Central memory CD8-positive, alpha-beta T cell (primary cell): ENCODE measurements at regions not wholly inside any gene's neighbourhood (a gene's known extent, or its start where the extent isn't known, plus 50 kb on each side); places are given as distances from the start of the nearest gene placed in this dataset.

Experiments
- ATAC-seq: fragments of 150-1000 bp; cut with Tn5 transposase; replicated peaks from 2 replicates; pipeline ENCODE4 v1.10.0; 2022; ENCODE audit warnings: mild to moderate bottlenecking, moderate FRiP score, moderate number of reproducible peaks; ENCODE audit not compliant: poor library complexity, severe bottlenecking; ENCODE audit errors: extremely low read depth
- DNase-seq, 2 donors: peaks; one replicate each; pipeline ENCODE4 v3.0.0; 2021; ENCODE audit warnings: low spot score in 2 of 2
- H3K27ac Mint-ChIP-seq: one replicate; pipeline ENCODE4 v1.8.0; 2022; ENCODE audit warnings: low read depth, mild to moderate bottlenecking, moderate library complexity, mixed read lengths
- H3K27me3 Mint-ChIP-seq: one replicate; pipeline ENCODE4 v1.8.0; 2022; ENCODE audit warnings: mixed read lengths
- H3K36me3 Mint-ChIP-seq: one replicate; pipeline ENCODE4 v1.8.0; 2022; ENCODE audit warnings: mild to moderate bottlenecking, moderate library complexity, mixed read lengths; ENCODE audit not compliant: insufficient read depth
- H3K4me1 Mint-ChIP-seq: one replicate; pipeline ENCODE4 v1.8.0; 2022; ENCODE audit warnings: mixed read lengths
- H3K4me3 Mint-ChIP-seq: one replicate; pipeline ENCODE4 v1.8.0; 2022; ENCODE audit warnings: mild to moderate bottlenecking, moderate library complexity, mixed read lengths
- H3K9me3 Mint-ChIP-seq: one replicate; pipeline ENCODE4 v1.8.0; 2022; ENCODE audit warnings: mixed read lengths

GRCh38 chr6:108745664-108746336 lies 102.4 kb upstream of the ARMC2 start:
- ATAC-seq (no peak), DNase-seq (no peak)
- no peak overlapping the region for H3K4me3 Mint-ChIP-seq
- no peaks in the 10 kb centered on the region for H3K4me1 Mint-ChIP-seq
- H3K36me3 Mint-ChIP-seq, result no peaks in the 10 kb centered on the region
- peaks cover 45% of the 10 kb centered on the region for H3K27me3 Mint-ChIP-seq
- H3K9me3 Mint-ChIP-seq, result no peaks in the 10 kb centered on the region
- H3K27ac Mint-ChIP-seq, result no peak overlapping the region

DNA sequence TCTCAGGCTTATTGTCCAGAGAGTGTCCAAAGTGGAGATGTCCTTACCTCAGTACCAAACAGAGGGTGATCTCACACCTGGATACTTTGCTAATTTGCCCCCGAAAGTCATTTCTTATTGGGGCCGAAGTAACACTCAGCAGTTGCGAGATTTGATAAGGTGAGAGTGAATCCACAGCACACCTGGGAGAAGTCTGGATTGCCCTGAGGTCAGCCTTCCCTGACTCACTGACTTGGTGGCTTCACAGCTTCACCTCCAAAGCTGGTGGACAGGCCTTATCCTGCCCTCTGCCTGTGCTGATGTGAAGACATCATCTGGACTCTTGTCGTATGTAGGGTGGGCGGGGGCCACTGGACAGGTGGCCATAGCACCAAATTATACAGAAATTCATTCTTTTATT lies 101.9 kb upstream of the ARMC2 start:
- no peaks in the 10 kb centered on the region for H3K9me3 Mint-ChIP-seq
- H3K27me3 Mint-ChIP-seq, result peaks cover 45% of the 10 kb centered on the region
- H3K4me3 Mint-ChIP-seq, result no peak overlapping the region
- H3K27ac Mint-ChIP-seq, result no peak overlapping the region
- no peak for ATAC-seq
- no peaks in the 10 kb centered on the region for H3K4me1 Mint-ChIP-seq
- no peaks in the 10 kb centered on the region for H3K36me3 Mint-ChIP-seq
- DNase-seq, result no peak

DNA sequence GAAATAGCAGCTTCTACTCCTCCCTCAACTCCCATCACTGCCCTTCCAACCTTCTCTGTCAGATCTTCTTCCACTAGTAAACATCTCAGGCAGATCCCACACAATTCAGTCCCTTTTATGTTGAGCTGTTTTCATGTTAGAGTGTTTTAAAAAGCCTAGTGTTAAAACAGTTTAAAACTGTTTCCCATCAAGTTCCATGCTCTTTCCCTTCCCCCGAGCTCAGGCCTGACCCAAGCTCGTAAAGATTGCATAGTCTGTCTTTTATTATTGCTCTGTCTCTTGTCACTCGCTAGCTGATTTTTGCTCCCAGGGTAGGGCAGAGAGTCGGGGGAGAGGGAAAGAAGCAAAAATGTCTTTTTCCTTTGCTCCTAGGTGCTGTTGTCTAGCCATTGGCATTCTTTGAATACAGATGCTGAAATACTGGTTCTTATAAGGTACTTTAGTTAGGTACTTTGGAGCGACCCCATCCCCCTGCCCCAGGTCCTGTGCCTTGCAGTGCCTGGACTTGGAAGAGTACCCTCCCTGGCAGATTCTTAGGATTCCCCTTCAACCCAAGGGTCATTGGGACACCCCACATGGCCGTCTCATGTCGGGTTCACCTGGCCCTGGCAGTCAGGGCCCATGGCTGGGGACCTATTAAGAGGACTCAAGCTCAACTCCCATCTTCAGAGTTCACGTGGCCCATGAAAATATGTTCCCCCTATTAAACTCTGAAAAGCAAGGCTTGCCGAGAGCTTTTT lies 101.2 kb upstream of the ARMC2 start:
- DNase-seq, result no peak
- no peaks in the 10 kb centered on the region for H3K36me3 Mint-ChIP-seq
- no peak for ATAC-seq
- peaks cover 45% of the 10 kb centered on the region for H3K27me3 Mint-ChIP-seq
- no peak overlapping the region for H3K4me3 Mint-ChIP-seq
- H3K4me1 Mint-ChIP-seq, result no peaks in the 10 kb centered on the region
- no peak overlapping the region for H3K27ac Mint-ChIP-seq
- H3K9me3 Mint-ChIP-seq, result no peaks in the 10 kb centered on the region

- H3K4me3 Mint-ChIP-seq, result no peak overlapping the region
- H3K4me1 Mint-ChIP-seq, result no peaks in the 10 kb centered on the region
- ATAC-seq, result no peak
- DNase-seq, result no peak
- H3K27me3 Mint-ChIP-seq, result peaks cover 44% of the 10 kb centered on the region
- no peak overlapping the region for H3K27ac Mint-ChIP-seq
- no peaks in the 10 kb centered on the region for H3K9me3 Mint-ChIP-seq
- H3K36me3 Mint-ChIP-seq, result no peaks in the 10 kb centered on the region
These were observed 100.2 kb upstream of the ARMC2 start for GRCh38 chr6:108748055-108748454.

- DNase-seq, result no peak
- H3K9me3 Mint-ChIP-seq, result no peaks in the 10 kb centered on the region
These were observed 99.3 kb upstream of the ARMC2 start for GRCh38 chr6:108748959-108749358.

GRCh38 chr6:108750801-108751200 lies 97.4 kb upstream of the ARMC2 start:
- H3K4me1 Mint-ChIP-seq, result no peaks in the 10 kb centered on the region
- DNase-seq (no peak), ATAC-seq (no peak)
- peaks cover 19% of the 10 kb centered on the region for H3K27me3 Mint-ChIP-seq
- H3K27ac Mint-ChIP-seq, result no peak overlapping the region
- no peaks in the 10 kb centered on the region for H3K36me3 Mint-ChIP-seq
- H3K4me3 Mint-ChIP-seq, result no peak overlapping the region
- H3K9me3 Mint-ChIP-seq, result no peaks in the 10 kb centered on the region

More at GRCh38 chr6:108748959-108749358, 99.3 kb upstream of the ARMC2 start:
- H3K4me3 Mint-ChIP-seq, result no peak overlapping the region
- no peak for ATAC-seq
- H3K27ac Mint-ChIP-seq, result no peak overlapping the region
- no peaks in the 10 kb centered on the region for H3K36me3 Mint-ChIP-seq
- peaks cover 35% of the 10 kb centered on the region for H3K27me3 Mint-ChIP-seq
- H3K4me1 Mint-ChIP-seq, result no peaks in the 10 kb centered on the region

DNA sequence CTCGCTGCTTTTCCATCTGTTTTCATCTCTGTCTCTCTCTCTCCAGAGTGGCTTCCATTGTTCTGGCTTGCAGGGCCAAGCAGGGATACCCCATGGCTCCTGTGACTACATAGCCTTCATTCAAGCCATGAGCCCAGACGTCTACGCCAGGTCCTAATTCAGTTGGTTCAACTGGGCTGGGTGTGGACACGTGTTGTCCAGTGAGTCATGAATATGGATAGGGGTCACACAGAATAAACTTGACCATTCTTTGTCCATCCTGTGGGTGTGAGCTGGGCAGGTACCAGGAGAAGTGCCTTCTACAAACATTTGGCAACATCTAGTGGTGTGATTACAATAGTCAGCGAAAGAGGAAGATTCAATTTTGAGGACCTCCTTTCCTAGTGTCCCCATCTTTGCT lies 96.9 kb upstream of the ARMC2 start:
- Mint-ChIP-seq H3K9me3 (no peaks in the 10 kb centered on the region), H3K27me3 (peaks cover 19% of the 10 kb centered on the region), H3K4me3 (no peak overlapping the region), H3K4me1 (no peaks in the 10 kb centered on the region), H3K36me3 (no peaks in the 10 kb centered on the region), H3K27ac (no peak overlapping the region)
- no peak for ATAC-seq
- DNase-seq, result no peak

DNA sequence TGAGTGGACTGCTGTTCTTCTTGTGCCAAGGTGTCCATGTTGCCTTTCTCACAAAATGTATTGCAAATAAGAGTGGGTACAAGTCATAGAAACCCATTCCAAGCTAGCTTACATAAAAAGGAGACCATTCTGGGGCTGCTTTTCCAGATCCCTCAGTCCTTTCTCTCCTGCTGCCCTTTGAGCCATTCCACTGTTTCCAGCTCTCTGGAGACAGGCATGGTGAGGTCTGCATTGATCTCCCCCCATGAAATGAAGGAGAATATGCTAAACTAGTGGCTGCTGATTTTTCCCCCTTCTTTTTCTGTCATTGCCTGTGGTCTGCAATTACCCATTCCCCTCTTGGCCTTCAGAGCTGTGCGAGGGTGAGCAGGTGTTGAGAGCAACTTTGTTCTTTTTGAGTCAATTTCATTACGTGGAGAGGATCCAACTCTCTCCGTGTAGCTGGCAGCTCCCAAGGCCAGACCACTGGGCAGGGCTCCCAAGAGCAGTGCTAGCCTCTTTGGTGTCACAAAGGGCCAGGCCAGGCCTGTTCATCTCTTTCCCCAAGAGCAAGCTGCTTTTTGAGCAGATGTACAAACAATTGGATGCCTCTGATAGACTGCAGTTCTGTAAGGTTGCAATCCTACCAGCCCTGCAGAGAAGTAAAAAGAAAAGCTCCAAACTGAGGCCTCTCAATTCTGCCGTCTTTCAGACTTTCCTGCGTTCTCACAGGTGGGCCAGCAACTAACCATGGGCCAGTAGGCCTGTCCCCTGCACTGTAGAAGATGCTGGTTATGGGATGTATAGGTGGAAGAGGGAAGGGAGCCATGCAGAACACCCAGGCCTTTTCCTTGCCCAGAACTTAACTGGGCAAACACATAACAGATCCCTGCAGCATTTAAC lies 96.1 kb upstream of the ARMC2 start:
- peaks cover 12% of the 10 kb centered on the region for H3K27me3 Mint-ChIP-seq
- no peaks in the 10 kb centered on the region for H3K36me3 Mint-ChIP-seq
- no peak overlapping the region for H3K27ac Mint-ChIP-seq
- ATAC-seq (no peak), DNase-seq (no peak)
- no peaks in the 10 kb centered on the region for H3K4me1 Mint-ChIP-seq
- no peak overlapping the region for H3K4me3 Mint-ChIP-seq
- no peaks in the 10 kb centered on the region for H3K9me3 Mint-ChIP-seq

DNA sequence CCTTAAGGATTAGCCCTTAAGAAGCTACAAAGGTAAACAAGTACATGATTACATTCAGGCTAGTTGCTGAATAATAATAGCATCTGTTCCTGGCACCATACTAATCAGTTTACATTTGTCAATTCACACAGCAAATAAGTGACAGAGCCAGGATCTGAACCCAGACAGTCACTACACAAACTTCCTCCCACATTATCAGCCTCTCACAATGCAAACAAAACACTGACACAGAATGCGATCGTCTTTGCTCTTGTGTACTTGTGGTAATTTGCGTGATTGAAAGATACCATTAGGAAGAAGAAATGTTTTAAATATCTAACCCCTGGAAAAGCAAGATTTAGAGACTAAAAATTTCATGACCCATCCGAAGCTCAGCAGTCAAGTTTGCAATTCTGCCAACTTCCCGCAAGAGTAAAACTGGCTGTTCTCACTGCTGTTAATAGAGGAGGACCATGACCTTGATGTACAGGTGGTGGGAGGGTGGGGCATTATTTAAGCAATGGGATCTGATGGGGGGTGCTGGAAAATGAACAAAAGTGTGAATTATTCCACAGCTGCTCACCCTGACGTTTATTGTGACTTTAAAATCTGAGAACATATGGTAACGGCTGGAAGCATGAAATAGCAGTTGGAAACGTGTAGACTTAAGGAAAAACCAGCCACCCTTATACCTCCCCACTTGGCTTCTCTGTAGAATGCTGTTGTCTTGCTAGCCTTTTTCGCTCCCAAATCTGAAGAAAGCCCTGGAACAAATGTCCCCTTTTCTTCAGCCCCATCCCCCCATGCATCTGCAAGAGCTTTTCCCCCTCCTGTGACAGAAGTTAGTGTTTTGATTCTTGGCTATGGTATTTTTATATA lies 95.3 kb upstream of the ARMC2 start:
- no peak overlapping the region for H3K27ac Mint-ChIP-seq
- H3K9me3 Mint-ChIP-seq, result no peaks in the 10 kb centered on the region
- H3K4me1 Mint-ChIP-seq, result no peaks in the 10 kb centered on the region
- no peak overlapping the region for H3K4me3 Mint-ChIP-seq
- no peaks in the 10 kb centered on the region for H3K36me3 Mint-ChIP-seq
- ATAC-seq, result no peak
- H3K27me3 Mint-ChIP-seq, result peaks cover 3% of the 10 kb centered on the region
- no peak for DNase-seq

DNA sequence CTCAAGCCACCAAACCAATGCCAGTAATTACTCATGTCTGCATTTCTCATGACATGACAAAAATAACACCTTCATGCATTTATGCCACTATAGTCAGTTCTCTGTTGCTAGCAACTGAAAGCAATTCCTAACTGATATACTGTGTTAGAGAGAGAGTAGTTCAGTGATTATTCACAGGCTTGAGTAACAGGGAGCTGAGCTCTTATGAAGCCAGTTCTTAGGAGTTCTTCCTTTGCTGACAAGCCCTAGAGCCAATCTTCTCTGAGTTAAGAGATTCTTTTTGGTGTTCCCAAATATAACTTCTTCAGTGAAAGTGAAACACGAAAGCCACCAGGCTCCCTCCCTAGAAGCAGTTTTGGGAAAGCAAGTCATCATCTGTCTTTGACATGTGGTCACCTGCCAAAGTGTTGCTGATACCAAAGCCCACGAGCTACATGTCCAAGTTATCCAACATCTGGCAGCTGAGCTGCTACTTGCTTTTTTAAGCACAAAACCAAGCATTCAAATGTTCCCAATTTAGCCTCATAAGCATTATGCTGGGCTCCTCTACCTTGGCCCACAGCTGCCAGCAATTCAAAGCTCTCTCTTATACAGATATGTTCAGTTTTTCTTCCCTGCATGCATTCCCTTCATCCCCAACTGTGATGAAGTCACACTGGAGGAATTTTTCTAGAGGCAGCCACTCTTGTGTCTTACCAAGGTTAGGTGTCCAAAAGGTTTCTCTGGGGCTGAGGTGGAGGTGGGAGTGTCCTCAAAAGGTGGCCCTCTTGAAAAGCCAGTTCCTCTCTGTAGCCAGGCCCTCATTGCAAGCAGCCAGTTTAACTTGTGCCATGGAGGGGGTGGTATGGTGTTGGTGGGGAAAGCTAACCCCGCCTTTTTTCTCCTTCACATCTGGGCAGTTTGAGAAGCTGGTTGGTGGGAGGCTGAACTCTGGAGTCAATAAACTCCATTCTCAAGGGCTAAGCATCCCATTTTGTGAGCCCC lies 92.7 kb upstream of the ARMC2 start:
- no peaks in the 10 kb centered on the region for H3K4me1 Mint-ChIP-seq
- no peak overlapping the region for H3K4me3 Mint-ChIP-seq
- peaks cover 4% of the 10 kb centered on the region for H3K27me3 Mint-ChIP-seq
- H3K9me3 Mint-ChIP-seq, result no peaks in the 10 kb centered on the region
- ATAC-seq (no peak), DNase-seq (no peak)
- H3K36me3 Mint-ChIP-seq, result no peaks in the 10 kb centered on the region
- no peak overlapping the region for H3K27ac Mint-ChIP-seq

DNA sequence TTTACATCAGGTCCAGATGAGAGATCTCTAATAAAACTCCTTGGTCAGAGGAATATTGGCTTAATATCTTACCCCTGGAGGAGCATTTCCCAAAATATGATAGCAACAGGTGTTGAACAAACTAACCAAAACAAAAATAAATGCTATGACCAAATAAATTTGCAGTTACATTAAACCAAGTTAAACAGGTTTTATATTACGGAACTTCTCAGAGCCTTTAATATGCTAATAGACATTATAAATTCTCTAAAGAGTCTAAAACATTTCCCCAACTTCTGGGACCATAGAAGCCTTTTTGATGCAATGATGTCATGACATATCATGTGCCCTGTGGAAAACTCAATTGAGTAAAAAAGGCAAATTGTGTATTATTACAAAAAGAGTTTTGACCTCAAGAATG lies 90.9 kb upstream of the ARMC2 start:
- DNase-seq (no peak), ATAC-seq (no peak)
- Mint-ChIP-seq H3K36me3 (no peaks in the 10 kb centered on the region), H3K4me1 (peaks cover 3% of the 10 kb centered on the region), H3K4me3 (no peak overlapping the region), H3K9me3 (no peaks in the 10 kb centered on the region), H3K27ac (no peak overlapping the region), H3K27me3 (peaks cover 17% of the 10 kb centered on the region)
